GM23338 (cell line): ENCODE measurements at regions not wholly inside any gene's neighbourhood (a gene's known extent, or its start where the extent isn't known, plus 50 kb on each side); places are given as distances from the start of the nearest gene placed in this dataset.

Source experiments
- CREB1 ChIP-seq: fragments of 250-450 bp; sonication (Bioruptor Pico); IDR thresholded peaks from 2 replicates; pipeline ENCODE4 v1.5.0; 2020; ENCODE audit warnings: low read depth, mild to moderate bottlenecking, moderate library complexity
- CTCF ChIP-seq, 2 experiments: fragments of 200-600 bp in 1 of 2; sonication (generic) in 1 of 2; conservative IDR thresholded peaks; 2 replicates each; pipeline versions ENCODE4 v1.5.1 to v1.6.1; 2016 to 2017; ENCODE audit warnings: antibody characterized with exemption in 2 of 2, low read depth in 2 of 2, mild to moderate bottlenecking in 2 of 2, moderate library complexity in 1 of 2
- ETS1 ChIP-seq: IDR thresholded peaks from 2 replicates; pipeline ENCODE4 v1.6.1; 2016; ENCODE audit warnings: antibody characterized with exemption
- EZH2 ChIP-seq: fragments of 200-600 bp; sonication (generic); IDR thresholded peaks from one replicate; pipeline ENCODE4 v1.8.0; 2017; ENCODE audit warnings: antibody characterized with exemption, mild to moderate bottlenecking, low read depth; ENCODE audit not compliant: unreplicated experiment
- EZH2phosphoT487 ChIP-seq: fragments of 200-600 bp; sonication (generic); IDR thresholded peaks from one replicate; pipeline ENCODE4 v1.8.1; 2018; ENCODE audit warnings: antibody characterized with exemption; ENCODE audit not compliant: unreplicated experiment
- JUNB ChIP-seq: IDR thresholded peaks from one replicate; pipeline ENCODE4 v1.6.1; 2016; ENCODE audit warnings: antibody characterized with exemption; ENCODE audit not compliant: unreplicated experiment
- NANOG ChIP-seq: IDR thresholded peaks from 2 replicates; pipeline ENCODE4 v1.6.1; 2016; ENCODE audit warnings: antibody characterized with exemption, borderline replicate concordance
- POLR2AphosphoS5 ChIP-seq: IDR thresholded peaks from 2 replicates; pipeline ENCODE4 v1.6.1; 2016; ENCODE audit warnings: antibody characterized with exemption, low read depth
- REST ChIP-seq: IDR thresholded peaks from one replicate; pipeline ENCODE4 v1.6.1; 2018; ENCODE audit warnings: antibody characterized with exemption; ENCODE audit not compliant: unreplicated experiment
- STAT1 ChIP-seq: IDR thresholded peaks from one replicate; pipeline ENCODE4 v1.6.1; 2016; ENCODE audit warnings: antibody characterized with exemption; ENCODE audit not compliant: unreplicated experiment
- ZNF114 ChIP-seq: fragments of 250-450 bp; sonication (Bioruptor Pico); IDR thresholded peaks from 2 replicates; pipeline ENCODE4 v1.5.0; 2020; ENCODE audit warnings: mild to moderate bottlenecking, moderate library complexity
- ZNF331 ChIP-seq: fragments of 250-450 bp; sonication (Bioruptor Pico); IDR thresholded peaks from 2 replicates; pipeline ENCODE4 v1.5.0; 2020; ENCODE audit warnings: low read depth, mild to moderate bottlenecking, moderate library complexity

GRCh38 chr4:119932277-119932676 lies 134.4 kb downstream of the MAD2L1 start:
- TF ChIP-seq EZH2 (no peak), CTCF (conservative IDR thresholded peaks at IDR 0.05; ENCODE audit: low read depth in 2 of 2) (no peak), REST (no peak), POLR2AphosphoS5 (no peak), CREB1 (CRISPR knock-in tag) (no peak), EZH2phosphoT487 (no peak), NANOG (no peak), ETS1 (no peak), ZNF114 (no peak), ZNF331 (CRISPR knock-in tag) (no peak), JUNB (no peak), STAT1 (no peak)
